ENCODE measurements at regions not wholly inside any gene's neighbourhood (a gene's known extent, or its start where the extent isn't known, plus 50 kb on each side); places are given as distances from the start of the nearest gene placed in this dataset.

- H3K9me3 ChIP-seq (ENCODE audit: low read depth), result no peaks in the 10 kb centered on the region
- no peak overlapping the region for H3K27ac ChIP-seq
- no peak overlapping the region for H3K9ac ChIP-seq
- H3K79me2 ChIP-seq (ENCODE audit: insufficient read depth), result no peaks in the 10 kb centered on the region
- no peaks in the 10 kb centered on the region for H3K4me1 ChIP-seq (ENCODE audit: insufficient read depth)
- H2AFZ ChIP-seq, result no peak overlapping the region
- no peaks in the 10 kb centered on the region for H4K20me1 ChIP-seq (ENCODE audit: insufficient read depth)
- DNase-seq, result no peak
- no peaks in the 10 kb centered on the region for H3K9me2 ChIP-seq (ENCODE audit: insufficient read depth)
- no peak overlapping the region for H3K4me2 ChIP-seq (ENCODE audit: unreplicated experiment)
- no peak overlapping the region for H3K4me3 ChIP-seq
- H3K27me3 ChIP-seq (replicated peaks; ENCODE audit: insufficient read depth), result no peaks in the 10 kb centered on the region
- H3F3A ChIP-seq (ENCODE audit: insufficient read depth), result no peaks in the 10 kb centered on the region
- TF ChIP-seq EZH2 (IDR thresholded peaks at IDR 0.05; ENCODE audit: insufficient read depth, poor library complexity, severe bottlenecking), result no peak
- TF ChIP-seq EZH2phosphoT487 (IDR thresholded peaks at IDR 0.05; ENCODE audit: insufficient read depth, low read depth), result no peak
- in situ Hi-C loops (cut with MboI), result no loop called here
- H3K36me3 ChIP-seq (ENCODE audit: low read depth), result peaks cover 24% of the 10 kb centered on the region; the same call in 1 of the 2 replicates
- WGBS, 2 experiments (ENCODE audit: low coverage in 1 of 2, low lambda C conversion rate in 2 of 2, missing lambda C conversion rate in 2 of 2), result 90 to 92% methylated on average over 4 of the region's 4 CpGs
Measured at GRCh38 chr11:33590441-33590840, 110.2 kb downstream of the C11orf91 start.

- Histone ChIP-seq H3K27ac (no peak overlapping the region), H4K20me1 (ENCODE audit: insufficient read depth) (no peaks in the 10 kb centered on the region), H3K9ac (no peak overlapping the region), H3K9me3 (ENCODE audit: low read depth) (no peaks in the 10 kb centered on the region), H3K36me3 (ENCODE audit: low read depth) (peaks cover 9% of the 10 kb centered on the region), H3K27me3 (replicated peaks; ENCODE audit: insufficient read depth) (no peaks in the 10 kb centered on the region), H3K9me2 (ENCODE audit: insufficient read depth) (no peaks in the 10 kb centered on the region), H2AFZ (no peak overlapping the region), H3K79me2 (ENCODE audit: insufficient read depth) (no peaks in the 10 kb centered on the region), H3F3A (ENCODE audit: insufficient read depth) (no peaks in the 10 kb centered on the region), H3K4me2 (ENCODE audit: unreplicated experiment) (no peak overlapping the region), H3K4me1 (ENCODE audit: insufficient read depth) (no peaks in the 10 kb centered on the region), H3K4me3 (no peak overlapping the region)
- in situ Hi-C loops (cut with MboI), result no loop called here
- TF ChIP-seq EZH2phosphoT487 (IDR thresholded peaks at IDR 0.05; ENCODE audit: insufficient read depth, low read depth) (no peak), EZH2 (IDR thresholded peaks at IDR 0.05; ENCODE audit: insufficient read depth, poor library complexity, severe bottlenecking) (no peak)
- WGBS, 2 experiments (ENCODE audit: low coverage in 1 of 2, low lambda C conversion rate in 2 of 2, missing lambda C conversion rate in 2 of 2), result 80 to 85% methylated on average over 4 of the region's 4 CpGs
- DNase-seq, result no peak
Measured at GRCh38 chr11:33588056-33588455, 112.6 kb downstream of the C11orf91 start.

GRCh38 chr11:33585586-33586209 is 114.9 kb downstream of the C11orf91 start:
- no peak for TF ChIP-seq EZH2phosphoT487 (IDR thresholded peaks at IDR 0.05; ENCODE audit: insufficient read depth, low read depth)
- TF ChIP-seq EZH2 (IDR thresholded peaks at IDR 0.05; ENCODE audit: insufficient read depth, poor library complexity, severe bottlenecking), result no peak

GRCh38 chr11:33582636-33583325 is 117.8 kb downstream of the C11orf91 start:
- Histone ChIP-seq H3K4me3 (no peak overlapping the region), H3K36me3 (ENCODE audit: low read depth) (peaks cover 8% of the 10 kb centered on the region; the same call in 1 of the 2 replicates), H3F3A (ENCODE audit: insufficient read depth) (0 out of 2 replicates have a peak, but pooled peaks cover 7% of the 10 kb centered on the region), H3K9me3 (ENCODE audit: low read depth) (no peaks in the 10 kb centered on the region), H3K9me2 (ENCODE audit: insufficient read depth) (no peaks in the 10 kb centered on the region), H2AFZ (no peak overlapping the region), H3K9ac (no peak overlapping the region), H3K79me2 (ENCODE audit: insufficient read depth) (no peaks in the 10 kb centered on the region), H3K4me2 (ENCODE audit: unreplicated experiment) (no peak overlapping the region), H3K4me1 (ENCODE audit: insufficient read depth) (no peaks in the 10 kb centered on the region), H3K27ac (no peak overlapping the region), H3K27me3 (replicated peaks; ENCODE audit: insufficient read depth) (no peaks in the 10 kb centered on the region), H4K20me1 (ENCODE audit: insufficient read depth) (no peaks in the 10 kb centered on the region)
- TF ChIP-seq EZH2phosphoT487 (IDR thresholded peaks at IDR 0.05; ENCODE audit: insufficient read depth, low read depth) (no peak), EZH2 (IDR thresholded peaks at IDR 0.05; ENCODE audit: insufficient read depth, poor library complexity, severe bottlenecking) (no peak)
- in situ Hi-C loops (cut with MboI), result no loop called here
- DNase-seq, result no peak
- 58 to 62% methylated on average over 4 of the region's 4 CpGs for WGBS, 2 experiments (ENCODE audit: low coverage in 1 of 2, low lambda C conversion rate in 2 of 2, missing lambda C conversion rate in 2 of 2)

More at GRCh38 chr11:33585586-33586209, 114.9 kb downstream of the C11orf91 start:
- Histone ChIP-seq H3K9me3 (ENCODE audit: low read depth) (no peaks in the 10 kb centered on the region), H3K36me3 (ENCODE audit: low read depth) (peaks cover 9% of the 10 kb centered on the region; the same call in 1 of the 2 replicates), H4K20me1 (ENCODE audit: insufficient read depth) (no peaks in the 10 kb centered on the region), H3K27ac (no peak overlapping the region), H3K9me2 (ENCODE audit: insufficient read depth) (no peaks in the 10 kb centered on the region), H2AFZ (no peak overlapping the region), H3K4me1 (ENCODE audit: insufficient read depth) (no peaks in the 10 kb centered on the region), H3K4me2 (ENCODE audit: unreplicated experiment) (no peak overlapping the region), H3K79me2 (ENCODE audit: insufficient read depth) (no peaks in the 10 kb centered on the region), H3K27me3 (replicated peaks; ENCODE audit: insufficient read depth) (no peaks in the 10 kb centered on the region), H3K9ac (no peak overlapping the region), H3F3A (ENCODE audit: insufficient read depth) (0 out of 2 replicates have a peak, but pooled peaks cover 7% of the 10 kb centered on the region), H3K4me3 (no peak overlapping the region)
- in situ Hi-C loops (cut with MboI), result no loop called here
- WGBS, 2 experiments (ENCODE audit: low coverage in 1 of 2, low lambda C conversion rate in 2 of 2, missing lambda C conversion rate in 2 of 2), result 84 to 92% methylated on average over 6 of the region's 6 CpGs
- DNase-seq, result no peak

Measured in GM23248 (cell line).